K562 (cell line): ENCODE measurements at regions not wholly inside any gene's neighbourhood (a gene's known extent, or its start where the extent isn't known, plus 50 kb on each side); places are given as distances from the start of the nearest gene placed in this dataset.

ENCODE experiments used
- KHSRP ChIP-seq: fragments of 450-650 bp; IDR thresholded peaks from 2 replicates; pipeline ENCODE4 v1.6.1; 2017
- TF ChIP-seq, protein P1 (sequence below): fragments of 450-650 bp; IDR thresholded peaks from 2 replicates; pipeline ENCODE4 v1.6.1; 2016; ENCODE audit warnings: mild to moderate bottlenecking, moderate library complexity

DNA sequence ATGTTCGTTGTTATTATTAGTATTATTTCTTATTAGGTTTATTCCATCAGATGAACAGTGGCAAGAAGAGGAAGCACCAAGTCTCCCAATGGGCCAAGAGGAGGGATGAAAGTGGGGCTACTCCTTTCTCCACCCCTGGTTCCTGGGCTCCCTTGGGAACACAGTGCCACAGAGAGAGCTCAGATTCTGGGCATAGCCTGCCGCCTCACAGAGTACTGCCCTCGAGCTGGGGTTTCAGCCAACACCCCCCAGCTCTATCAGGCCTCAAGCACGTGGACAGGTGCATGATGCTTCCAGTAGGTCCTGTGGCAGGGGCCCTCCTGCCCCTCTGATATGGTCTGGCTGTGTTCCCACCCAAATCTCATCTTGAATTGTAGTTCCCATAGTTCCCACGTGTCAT lies 103.6 kb upstream of the RNF32 start (continued):
- TF ChIP-seq, protein P1, sequence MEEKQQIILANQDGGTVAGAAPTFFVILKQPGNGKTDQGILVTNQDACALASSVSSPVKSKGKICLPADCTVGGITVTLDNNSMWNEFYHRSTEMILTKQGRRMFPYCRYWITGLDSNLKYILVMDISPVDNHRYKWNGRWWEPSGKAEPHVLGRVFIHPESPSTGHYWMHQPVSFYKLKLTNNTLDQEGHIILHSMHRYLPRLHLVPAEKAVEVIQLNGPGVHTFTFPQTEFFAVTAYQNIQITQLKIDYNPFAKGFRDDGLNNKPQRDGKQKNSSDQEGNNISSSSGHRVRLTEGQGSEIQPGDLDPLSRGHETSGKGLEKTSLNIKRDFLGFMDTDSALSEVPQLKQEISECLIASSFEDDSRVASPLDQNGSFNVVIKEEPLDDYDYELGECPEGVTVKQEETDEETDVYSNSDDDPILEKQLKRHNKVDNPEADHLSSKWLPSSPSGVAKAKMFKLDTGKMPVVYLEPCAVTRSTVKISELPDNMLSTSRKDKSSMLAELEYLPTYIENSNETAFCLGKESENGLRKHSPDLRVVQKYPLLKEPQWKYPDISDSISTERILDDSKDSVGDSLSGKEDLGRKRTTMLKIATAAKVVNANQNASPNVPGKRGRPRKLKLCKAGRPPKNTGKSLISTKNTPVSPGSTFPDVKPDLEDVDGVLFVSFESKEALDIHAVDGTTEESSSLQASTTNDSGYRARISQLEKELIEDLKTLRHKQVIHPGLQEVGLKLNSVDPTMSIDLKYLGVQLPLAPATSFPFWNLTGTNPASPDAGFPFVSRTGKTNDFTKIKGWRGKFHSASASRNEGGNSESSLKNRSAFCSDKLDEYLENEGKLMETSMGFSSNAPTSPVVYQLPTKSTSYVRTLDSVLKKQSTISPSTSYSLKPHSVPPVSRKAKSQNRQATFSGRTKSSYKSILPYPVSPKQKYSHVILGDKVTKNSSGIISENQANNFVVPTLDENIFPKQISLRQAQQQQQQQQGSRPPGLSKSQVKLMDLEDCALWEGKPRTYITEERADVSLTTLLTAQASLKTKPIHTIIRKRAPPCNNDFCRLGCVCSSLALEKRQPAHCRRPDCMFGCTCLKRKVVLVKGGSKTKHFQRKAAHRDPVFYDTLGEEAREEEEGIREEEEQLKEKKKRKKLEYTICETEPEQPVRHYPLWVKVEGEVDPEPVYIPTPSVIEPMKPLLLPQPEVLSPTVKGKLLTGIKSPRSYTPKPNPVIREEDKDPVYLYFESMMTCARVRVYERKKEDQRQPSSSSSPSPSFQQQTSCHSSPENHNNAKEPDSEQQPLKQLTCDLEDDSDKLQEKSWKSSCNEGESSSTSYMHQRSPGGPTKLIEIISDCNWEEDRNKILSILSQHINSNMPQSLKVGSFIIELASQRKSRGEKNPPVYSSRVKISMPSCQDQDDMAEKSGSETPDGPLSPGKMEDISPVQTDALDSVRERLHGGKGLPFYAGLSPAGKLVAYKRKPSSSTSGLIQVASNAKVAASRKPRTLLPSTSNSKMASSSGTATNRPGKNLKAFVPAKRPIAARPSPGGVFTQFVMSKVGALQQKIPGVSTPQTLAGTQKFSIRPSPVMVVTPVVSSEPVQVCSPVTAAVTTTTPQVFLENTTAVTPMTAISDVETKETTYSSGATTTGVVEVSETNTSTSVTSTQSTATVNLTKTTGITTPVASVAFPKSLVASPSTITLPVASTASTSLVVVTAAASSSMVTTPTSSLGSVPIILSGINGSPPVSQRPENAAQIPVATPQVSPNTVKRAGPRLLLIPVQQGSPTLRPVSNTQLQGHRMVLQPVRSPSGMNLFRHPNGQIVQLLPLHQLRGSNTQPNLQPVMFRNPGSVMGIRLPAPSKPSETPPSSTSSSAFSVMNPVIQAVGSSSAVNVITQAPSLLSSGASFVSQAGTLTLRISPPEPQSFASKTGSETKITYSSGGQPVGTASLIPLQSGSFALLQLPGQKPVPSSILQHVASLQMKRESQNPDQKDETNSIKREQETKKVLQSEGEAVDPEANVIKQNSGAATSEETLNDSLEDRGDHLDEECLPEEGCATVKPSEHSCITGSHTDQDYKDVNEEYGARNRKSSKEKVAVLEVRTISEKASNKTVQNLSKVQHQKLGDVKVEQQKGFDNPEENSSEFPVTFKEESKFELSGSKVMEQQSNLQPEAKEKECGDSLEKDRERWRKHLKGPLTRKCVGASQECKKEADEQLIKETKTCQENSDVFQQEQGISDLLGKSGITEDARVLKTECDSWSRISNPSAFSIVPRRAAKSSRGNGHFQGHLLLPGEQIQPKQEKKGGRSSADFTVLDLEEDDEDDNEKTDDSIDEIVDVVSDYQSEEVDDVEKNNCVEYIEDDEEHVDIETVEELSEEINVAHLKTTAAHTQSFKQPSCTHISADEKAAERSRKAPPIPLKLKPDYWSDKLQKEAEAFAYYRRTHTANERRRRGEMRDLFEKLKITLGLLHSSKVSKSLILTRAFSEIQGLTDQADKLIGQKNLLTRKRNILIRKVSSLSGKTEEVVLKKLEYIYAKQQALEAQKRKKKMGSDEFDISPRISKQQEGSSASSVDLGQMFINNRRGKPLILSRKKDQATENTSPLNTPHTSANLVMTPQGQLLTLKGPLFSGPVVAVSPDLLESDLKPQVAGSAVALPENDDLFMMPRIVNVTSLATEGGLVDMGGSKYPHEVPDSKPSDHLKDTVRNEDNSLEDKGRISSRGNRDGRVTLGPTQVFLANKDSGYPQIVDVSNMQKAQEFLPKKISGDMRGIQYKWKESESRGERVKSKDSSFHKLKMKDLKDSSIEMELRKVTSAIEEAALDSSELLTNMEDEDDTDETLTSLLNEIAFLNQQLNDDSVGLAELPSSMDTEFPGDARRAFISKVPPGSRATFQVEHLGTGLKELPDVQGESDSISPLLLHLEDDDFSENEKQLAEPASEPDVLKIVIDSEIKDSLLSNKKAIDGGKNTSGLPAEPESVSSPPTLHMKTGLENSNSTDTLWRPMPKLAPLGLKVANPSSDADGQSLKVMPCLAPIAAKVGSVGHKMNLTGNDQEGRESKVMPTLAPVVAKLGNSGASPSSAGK: peak; percentile 43; the same call in 1 of the 2 replicates
- TF ChIP-seq KHSRP: no peak
